WTC11 (cell line): ENCODE measurements at regions not wholly inside any gene's neighbourhood (a gene's known extent, or its start where the extent isn't known, plus 50 kb on each side); places are given as distances from the start of the nearest gene placed in this dataset.

Experiments
- ATAC-seq: fragments of 200-7000 bp; cut with Tn5 transposase; 2 replicates; pipeline ENCODE4 v1.10.0; 2021; ENCODE audit warnings: mild to moderate bottlenecking, moderate library complexity
- CTCF ChIA-PET: fragments of 300-600 bp; sonication (Branson Sonifier 250); formaldehyde crosslinking; loops from one replicate; lab custom pipeline; 2021; ENCODE audit warnings: antibody characterized with exemption; lab: Charles Lee
- POLR2A ChIA-PET: fragments of 350-600 bp; sonication (Branson Sonifier 250); formaldehyde crosslinking; loops from one replicate; lab custom pipeline; 2021; ENCODE audit warnings: antibody characterized with exemption; lab: Charles Lee
- DNase-seq: peaks from one replicate; pipeline ENCODE4 v3.0.0; 2021; ENCODE audit warnings: low spot score
- H3K27ac Mint-ChIP-seq: 2 replicates; pipeline ENCODE4 v1.8.0; 2021; ENCODE audit warnings: mixed read lengths
- H3K27me3 Mint-ChIP-seq: 2 replicates; pipeline ENCODE4 v1.8.0; 2021; ENCODE audit warnings: low read depth, mild to moderate bottlenecking, moderate library complexity, mixed read lengths
- H3K36me3 Mint-ChIP-seq: 2 replicates; pipeline ENCODE4 v1.8.0; 2021; ENCODE audit warnings: mixed read lengths
- H3K4me1 Mint-ChIP-seq: 2 replicates; pipeline ENCODE4 v1.8.0; 2022; ENCODE audit warnings: mixed read lengths
- H3K4me3 Mint-ChIP-seq: 2 replicates; pipeline ENCODE4 v1.8.0; 2021; ENCODE audit warnings: mild to moderate bottlenecking, moderate library complexity, mixed read lengths
- H3K9me3 Mint-ChIP-seq: 2 replicates; pipeline ENCODE4 v1.8.0; 2021; ENCODE audit warnings: mixed read lengths
- AFF4 ChIP-seq: sonication (generic); formaldehyde crosslinking; IDR thresholded peaks from 2 replicates; pipeline ENCODE4 v1.8.1; 2023; ENCODE audit warnings: mild to moderate bottlenecking, missing genetic modification reagents, borderline replicate concordance
- ARID4B ChIP-seq: sonication (generic); formaldehyde crosslinking; IDR thresholded peaks from 2 replicates; pipeline ENCODE4 v1.8.0; 2023; ENCODE audit warnings: missing genetic modification reagents, mild to moderate bottlenecking, borderline replicate concordance
- ATF1 ChIP-seq: sonication (generic); formaldehyde crosslinking; IDR thresholded peaks from 2 replicates; pipeline ENCODE4 v1.8.1; 2023; ENCODE audit warnings: mild to moderate bottlenecking, moderate library complexity, missing genetic modification reagents
- E2F1 ChIP-seq: sonication (generic); formaldehyde crosslinking; IDR thresholded peaks from 2 replicates; pipeline ENCODE4 v1.8.0; 2022; ENCODE audit warnings: mild to moderate bottlenecking, missing genetic modification reagents
- GTF2I ChIP-seq: fragments of 250-450 bp; sonication (Bioruptor Pico); conservative IDR thresholded peaks from 2 replicates; pipeline ENCODE4 v1.4.0; 2021; ENCODE audit warnings: mild to moderate bottlenecking
- PRRX2 ChIP-seq: fragments of 250-450 bp; sonication (Bioruptor Pico); IDR thresholded peaks from 2 replicates; pipeline ENCODE4 v1.8.0; 2021; ENCODE audit warnings: mild to moderate bottlenecking
- SMAD4 ChIP-seq: sonication (generic); formaldehyde crosslinking; IDR thresholded peaks from 2 replicates; pipeline ENCODE4 v1.8.0; 2022; ENCODE audit warnings: mild to moderate bottlenecking, missing genetic modification reagents
- TEAD1 ChIP-seq: sonication (generic); formaldehyde crosslinking; IDR thresholded peaks from 2 replicates; pipeline ENCODE4 v1.8.0; 2022; ENCODE audit warnings: mild to moderate bottlenecking, missing genetic modification reagents
- ZNF232 ChIP-seq: sonication (generic); formaldehyde crosslinking; IDR thresholded peaks from 2 replicates; pipeline ENCODE4 v1.8.0; 2022; ENCODE audit warnings: mild to moderate bottlenecking, missing genetic modification reagents
- ZSCAN18 ChIP-seq: fragments of 250-450 bp; sonication (Bioruptor Pico); IDR thresholded peaks from 2 replicates; pipeline ENCODE4 v2.1.2; 2022; ENCODE audit warnings: mild to moderate bottlenecking, moderate library complexity

DNA sequence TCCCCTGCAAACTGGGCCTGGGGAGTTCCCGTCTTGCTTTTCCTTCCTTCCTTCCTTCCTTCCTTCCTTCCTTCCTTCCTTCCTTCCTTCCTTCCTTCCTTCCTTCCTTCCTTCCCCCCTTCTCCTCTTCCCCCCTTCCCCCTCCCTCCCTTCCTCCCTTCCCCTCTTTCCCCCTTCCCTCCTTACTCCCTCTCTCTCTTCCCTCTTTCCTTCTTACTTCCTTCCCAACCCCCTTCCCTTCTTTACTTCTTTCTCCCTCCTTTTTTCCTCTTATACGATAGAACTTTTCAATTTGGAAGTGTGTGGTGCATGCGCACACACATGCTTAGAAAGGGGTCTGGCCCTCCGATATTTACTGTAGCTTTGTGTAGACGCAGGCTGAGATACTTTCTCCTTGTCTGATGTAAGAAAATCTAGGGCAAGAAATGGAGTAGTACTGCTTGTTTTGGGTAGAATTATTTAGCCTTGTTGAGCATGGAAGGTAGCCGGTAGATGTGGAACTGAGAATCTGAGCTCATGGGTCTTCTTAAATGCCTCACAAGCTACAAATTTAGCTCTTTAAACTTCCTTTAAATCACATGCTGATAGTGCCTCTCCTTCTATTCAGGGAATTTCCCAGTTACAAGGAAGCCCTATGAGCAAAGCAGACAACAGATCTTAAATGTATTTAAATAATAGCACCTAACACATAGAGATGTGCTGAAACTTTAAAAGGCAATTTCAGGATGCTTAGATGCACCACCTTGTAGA, 189.6 kb downstream of the GPAT3 start:
- ATAC-seq = no peak
- CTCF ChIA-PET = no interaction called here

GRCh38 chr4:83724485-83725335, 188.8 kb downstream of the GPAT3 start:
- H3K4me3 Mint-ChIP-seq = no peak overlapping the region
- H3K36me3 Mint-ChIP-seq = no peaks in the 10 kb centered on the region
- peaks cover 6% of the 10 kb centered on the region for H3K9me3 Mint-ChIP-seq
- ChIA-PET POLR2A (no interaction called here), CTCF (no interaction called here)
- ATAC-seq (no peak), DNase-seq (no peak)
- H3K4me1 Mint-ChIP-seq = peaks cover 13% of the 10 kb centered on the region
- TF ChIP-seq ATF1 (CRISPR knock-in tag) (no peak), E2F1 (CRISPR knock-in tag) (no peak), ZSCAN18 (no peak), ARID4B (CRISPR knock-in tag) (no peak), AFF4 (no peak), TEAD1 (no peak), ZNF232 (CRISPR knock-in tag) (no peak)
- H3K27ac Mint-ChIP-seq = no peak overlapping the region
- no peaks in the 10 kb centered on the region for H3K27me3 Mint-ChIP-seq

More for the DNA sequence above, 189.6 kb downstream of the GPAT3 start:
- no peaks in the 10 kb centered on the region for H3K27me3 Mint-ChIP-seq
- H3K27ac Mint-ChIP-seq = no peak overlapping the region
- no peak overlapping the region for H3K4me3 Mint-ChIP-seq
- H3K9me3 Mint-ChIP-seq = peaks cover 14% of the 10 kb centered on the region
- POLR2A ChIA-PET = no interaction called here
- H3K4me1 Mint-ChIP-seq = peaks cover 13% of the 10 kb centered on the region
- no peak for DNase-seq
- no peak for TF ChIP-seq PRRX2 (CRISPR knock-in tag)
- no peak for TF ChIP-seq GTF2I
- no peak for TF ChIP-seq SMAD4 (CRISPR knock-in tag)
- no peaks in the 10 kb centered on the region for H3K36me3 Mint-ChIP-seq
